Panc1 (cell line): ENCODE measurements at regions not wholly inside any gene's neighbourhood (a gene's known extent, or its start where the extent isn't known, plus 50 kb on each side); places are given as distances from the start of the nearest gene placed in this dataset.

ENCODE experiments used
- POLR2AphosphoS5 ChIP-seq: IDR thresholded peaks from 2 replicates; pipeline ENCODE4 v1.6.1; 2012; ENCODE audit warnings: mild to moderate bottlenecking, low read depth, low read length, moderate library complexity
- TF ChIP-seq, protein P1 (sequence below): fragments of 450-650 bp; IDR thresholded peaks from 2 replicates; pipeline ENCODE4 v1.5.1; 2017; ENCODE audit warnings: mild to moderate bottlenecking
- TF ChIP-seq, protein P2 (sequence below), 2 experiments: IDR thresholded peaks; 2 replicates each; pipeline ENCODE4 v1.6.1; 2011 to 2012; ENCODE audit warnings: low read depth in 2 of 2, control low read depth in 1 of 2, low read length in 1 of 2, mild to moderate bottlenecking in 1 of 2, moderate library complexity in 1 of 2; ENCODE audit not compliant: insufficient read depth in 1 of 2

DNA sequence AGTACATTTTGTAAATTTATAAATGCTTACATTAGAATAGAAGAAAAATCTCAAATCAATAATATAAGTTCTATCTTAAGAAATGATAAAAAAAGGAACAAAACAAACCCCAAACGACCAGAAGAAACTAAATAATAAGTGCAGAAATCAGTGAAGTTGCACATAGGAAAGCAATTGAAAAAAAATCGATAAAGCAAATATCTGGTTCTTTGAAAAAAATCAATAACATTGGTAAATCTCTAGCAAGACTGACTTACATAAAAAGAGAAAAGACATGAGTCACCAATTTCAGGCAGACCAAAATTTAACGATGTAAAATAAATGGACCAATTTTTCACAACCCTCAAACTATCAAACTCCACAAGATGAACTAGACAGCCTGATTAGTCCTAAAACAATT lies 249.9 kb upstream of the HDAC4 start:
- TF ChIP-seq, protein P1, sequence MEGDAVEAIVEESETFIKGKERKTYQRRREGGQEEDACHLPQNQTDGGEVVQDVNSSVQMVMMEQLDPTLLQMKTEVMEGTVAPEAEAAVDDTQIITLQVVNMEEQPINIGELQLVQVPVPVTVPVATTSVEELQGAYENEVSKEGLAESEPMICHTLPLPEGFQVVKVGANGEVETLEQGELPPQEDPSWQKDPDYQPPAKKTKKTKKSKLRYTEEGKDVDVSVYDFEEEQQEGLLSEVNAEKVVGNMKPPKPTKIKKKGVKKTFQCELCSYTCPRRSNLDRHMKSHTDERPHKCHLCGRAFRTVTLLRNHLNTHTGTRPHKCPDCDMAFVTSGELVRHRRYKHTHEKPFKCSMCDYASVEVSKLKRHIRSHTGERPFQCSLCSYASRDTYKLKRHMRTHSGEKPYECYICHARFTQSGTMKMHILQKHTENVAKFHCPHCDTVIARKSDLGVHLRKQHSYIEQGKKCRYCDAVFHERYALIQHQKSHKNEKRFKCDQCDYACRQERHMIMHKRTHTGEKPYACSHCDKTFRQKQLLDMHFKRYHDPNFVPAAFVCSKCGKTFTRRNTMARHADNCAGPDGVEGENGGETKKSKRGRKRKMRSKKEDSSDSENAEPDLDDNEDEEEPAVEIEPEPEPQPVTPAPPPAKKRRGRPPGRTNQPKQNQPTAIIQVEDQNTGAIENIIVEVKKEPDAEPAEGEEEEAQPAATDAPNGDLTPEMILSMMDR, result no peak
- TF ChIP-seq POLR2AphosphoS5, result no peak
- TF ChIP-seq, protein P2, sequence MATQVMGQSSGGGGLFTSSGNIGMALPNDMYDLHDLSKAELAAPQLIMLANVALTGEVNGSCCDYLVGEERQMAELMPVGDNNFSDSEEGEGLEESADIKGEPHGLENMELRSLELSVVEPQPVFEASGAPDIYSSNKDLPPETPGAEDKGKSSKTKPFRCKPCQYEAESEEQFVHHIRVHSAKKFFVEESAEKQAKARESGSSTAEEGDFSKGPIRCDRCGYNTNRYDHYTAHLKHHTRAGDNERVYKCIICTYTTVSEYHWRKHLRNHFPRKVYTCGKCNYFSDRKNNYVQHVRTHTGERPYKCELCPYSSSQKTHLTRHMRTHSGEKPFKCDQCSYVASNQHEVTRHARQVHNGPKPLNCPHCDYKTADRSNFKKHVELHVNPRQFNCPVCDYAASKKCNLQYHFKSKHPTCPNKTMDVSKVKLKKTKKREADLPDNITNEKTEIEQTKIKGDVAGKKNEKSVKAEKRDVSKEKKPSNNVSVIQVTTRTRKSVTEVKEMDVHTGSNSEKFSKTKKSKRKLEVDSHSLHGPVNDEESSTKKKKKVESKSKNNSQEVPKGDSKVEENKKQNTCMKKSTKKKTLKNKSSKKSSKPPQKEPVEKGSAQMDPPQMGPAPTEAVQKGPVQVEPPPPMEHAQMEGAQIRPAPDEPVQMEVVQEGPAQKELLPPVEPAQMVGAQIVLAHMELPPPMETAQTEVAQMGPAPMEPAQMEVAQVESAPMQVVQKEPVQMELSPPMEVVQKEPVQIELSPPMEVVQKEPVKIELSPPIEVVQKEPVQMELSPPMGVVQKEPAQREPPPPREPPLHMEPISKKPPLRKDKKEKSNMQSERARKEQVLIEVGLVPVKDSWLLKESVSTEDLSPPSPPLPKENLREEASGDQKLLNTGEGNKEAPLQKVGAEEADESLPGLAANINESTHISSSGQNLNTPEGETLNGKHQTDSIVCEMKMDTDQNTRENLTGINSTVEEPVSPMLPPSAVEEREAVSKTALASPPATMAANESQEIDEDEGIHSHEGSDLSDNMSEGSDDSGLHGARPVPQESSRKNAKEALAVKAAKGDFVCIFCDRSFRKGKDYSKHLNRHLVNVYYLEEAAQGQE (IDR thresholded peaks at IDR 0.05; ENCODE audit: insufficient read depth in 1 of 2, low read depth in 2 of 2, low read length in 1 of 2), result no peak
